ENCODE measurements at regions not wholly inside any gene's neighbourhood (a gene's known extent, or its start where the extent isn't known, plus 50 kb on each side); places are given as distances from the start of the nearest gene placed in this dataset.

GRCh38 chr2:71849111-71849510 lies 298.6 kb downstream of the CYP26B1 start:
- TF ChIP-seq POLR2A (IDR thresholded peaks at IDR 0.05) (no peak), CTCF (IDR thresholded peaks at IDR 0.05 in 8 of 11, conservative IDR thresholded peaks at IDR 0.05 in 3 of 11) (no peak)

Measured in spleen (tissue), 7 donors.